ENCODE measurements at regions not wholly inside any gene's neighbourhood (a gene's known extent, or its start where the extent isn't known, plus 50 kb on each side); places are given as distances from the start of the nearest gene placed in this dataset.
"Not testable (repeated sequence)": the region's sequence is repeated elsewhere in the genome, so short reads cannot be mapped to it uniquely, and the experiment has no call there.

- no peak for DNase-seq (ENCODE audit: low read depth, low spot score)
Measured at GRCh38 chr13:62137629-62138405, 722.2 kb upstream of the PCDH20 start.

- no peak for DNase-seq (ENCODE audit: low read depth, low spot score)
Measured at GRCh38 chr13:62131604-62132003, 716.0 kb upstream of the PCDH20 start.

- DNase-seq (ENCODE audit: low read depth, low spot score): no peak
Measured at GRCh38 chr13:62130062-62130970, 714.7 kb upstream of the PCDH20 start.

- no peak for DNase-seq (ENCODE audit: low read depth, low spot score)
Measured at GRCh38 chr13:62129000-62129551, 713.4 kb upstream of the PCDH20 start.

GRCh38 chr13:62126400-62126799 lies 710.8 kb upstream of the PCDH20 start:
- DNase-seq (ENCODE audit: low read depth, low spot score): no peak

DNA sequence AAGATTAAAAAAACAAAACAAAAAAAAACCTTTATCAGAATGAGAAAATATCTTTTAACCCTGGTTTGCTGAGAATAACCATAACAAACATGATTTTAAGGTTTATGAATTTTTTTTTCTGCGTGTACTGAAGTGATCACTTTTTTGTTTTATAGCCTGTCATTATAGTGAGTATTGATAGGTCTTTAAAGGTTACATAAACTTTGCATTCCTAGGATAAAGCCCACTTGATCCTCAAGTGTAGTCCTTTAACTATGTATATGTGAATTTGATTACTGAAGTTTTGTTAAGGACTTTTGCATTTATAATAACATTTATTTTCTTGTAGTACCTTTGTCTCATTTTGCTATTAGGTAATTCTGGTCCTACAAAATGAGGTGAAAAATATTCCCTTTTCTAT lies 709.8 kb upstream of the PCDH20 start:
- no peak for DNase-seq (ENCODE audit: low read depth, low spot score)

DNA sequence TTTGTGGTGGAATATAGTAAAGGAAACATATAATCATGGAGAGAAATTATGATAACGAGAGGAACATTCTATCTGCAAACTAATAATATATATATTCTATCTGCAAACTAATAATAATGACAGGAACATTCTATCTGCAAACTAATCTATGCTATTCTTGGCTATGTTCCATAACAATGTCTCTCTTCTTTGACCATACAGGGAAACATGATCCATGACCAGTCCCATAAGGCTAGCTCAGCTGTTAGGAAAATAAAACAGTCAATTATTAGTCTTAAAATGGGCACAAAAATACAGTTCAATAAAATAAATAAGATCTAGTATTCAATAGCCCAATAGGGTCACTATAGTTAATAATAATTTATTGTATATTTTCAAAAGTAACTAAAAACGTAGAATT lies 707.8 kb upstream of the PCDH20 start:
- DNase-seq (ENCODE audit: low read depth, low spot score): no peak

DNA sequence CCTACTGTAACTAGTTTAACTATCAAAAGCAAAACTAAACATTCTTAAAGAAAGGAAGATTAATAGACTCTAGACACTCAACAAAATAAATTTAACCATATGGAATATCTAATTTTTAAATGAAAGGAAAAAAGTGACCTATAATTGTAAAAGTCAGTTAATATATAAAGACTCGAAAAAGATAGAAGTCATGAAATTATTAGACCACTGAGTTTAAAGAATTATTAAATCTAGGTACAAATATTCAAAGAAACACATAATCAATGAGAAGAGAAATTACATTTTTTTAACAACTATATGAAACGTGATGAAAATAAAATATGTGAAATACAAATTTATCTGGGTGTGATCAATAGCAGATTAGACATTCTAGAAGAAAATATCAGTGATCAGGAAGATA lies 706.8 kb upstream of the PCDH20 start:
- no peak for DNase-seq (ENCODE audit: low read depth, low spot score)

GRCh38 chr13:62119739-62120700 lies 704.4 kb upstream of the PCDH20 start:
- DNase-seq (ENCODE audit: low read depth, low spot score): no peak

GRCh38 chr13:62115831-62116230 lies 700.2 kb upstream of the PCDH20 start:
- no peak for DNase-seq (ENCODE audit: low read depth, low spot score)

GRCh38 chr13:62113179-62113578 lies 697.5 kb upstream of the PCDH20 start:
- no peak for DNase-seq (ENCODE audit: low read depth, low spot score)

- no peak for DNase-seq (ENCODE audit: low read depth, low spot score)
Measured at GRCh38 chr13:62110079-62110478, 694.4 kb upstream of the PCDH20 start.

DNA sequence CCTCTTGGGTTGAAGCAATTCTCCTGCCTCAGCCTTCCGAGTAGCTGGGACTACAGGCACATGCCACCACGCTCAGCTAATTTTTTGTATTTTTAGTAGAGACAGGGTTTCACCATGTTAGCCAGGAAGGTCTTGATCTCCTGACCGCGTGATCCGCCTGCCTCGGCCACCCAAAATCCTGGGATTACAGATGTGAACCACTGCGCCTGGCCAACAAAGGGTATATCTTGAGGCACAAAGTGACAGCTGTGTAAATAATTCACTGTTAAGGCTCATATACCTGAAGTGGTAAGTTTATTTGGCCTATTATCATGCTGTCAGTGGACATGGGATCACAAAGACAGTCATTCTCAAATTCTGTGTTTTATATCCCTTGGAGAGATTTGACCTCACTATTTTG lies 688.5 kb upstream of the PCDH20 start:
- DNase-seq (ENCODE audit: low read depth, low spot score): not testable (repeated sequence)

DNA sequence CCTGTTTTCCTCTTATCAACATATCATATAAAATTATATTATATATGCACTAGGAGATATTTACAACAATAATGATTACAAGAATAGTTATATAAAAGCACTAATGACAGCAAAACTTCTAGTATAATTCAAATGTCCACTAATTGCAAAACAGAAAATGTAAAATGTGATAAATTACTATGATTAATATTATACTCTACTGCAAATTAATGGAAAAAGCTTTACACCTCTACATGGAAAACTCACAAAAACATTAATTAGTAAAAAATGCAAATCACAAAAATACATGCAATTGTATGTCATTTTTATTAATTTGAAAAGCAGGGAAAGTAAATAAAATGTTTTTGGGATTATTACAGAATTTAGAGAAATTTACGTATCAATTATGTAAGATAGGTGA lies 681.0 kb upstream of the PCDH20 start:
- no peak for DNase-seq (ENCODE audit: low read depth, low spot score)

DNA sequence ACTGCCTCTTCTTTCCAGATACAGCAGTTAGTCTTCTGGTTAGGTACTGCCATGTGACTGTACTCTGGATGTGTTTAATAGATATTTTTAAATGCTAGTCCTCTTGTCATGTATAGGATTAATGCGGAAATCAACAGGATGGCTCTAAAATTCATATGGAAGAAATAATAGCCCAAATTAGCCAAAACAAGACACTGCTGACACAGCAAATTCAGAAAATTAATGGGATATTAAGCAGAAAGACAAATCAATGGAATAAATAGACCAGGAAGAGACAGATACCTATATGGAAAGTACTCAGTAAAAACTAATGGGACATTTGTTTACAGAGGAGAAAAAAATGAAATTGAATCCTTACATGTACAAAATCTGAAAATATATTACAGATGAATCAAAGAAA lies 679.3 kb upstream of the PCDH20 start:
- no peak for DNase-seq (ENCODE audit: low read depth, low spot score)

DNA sequence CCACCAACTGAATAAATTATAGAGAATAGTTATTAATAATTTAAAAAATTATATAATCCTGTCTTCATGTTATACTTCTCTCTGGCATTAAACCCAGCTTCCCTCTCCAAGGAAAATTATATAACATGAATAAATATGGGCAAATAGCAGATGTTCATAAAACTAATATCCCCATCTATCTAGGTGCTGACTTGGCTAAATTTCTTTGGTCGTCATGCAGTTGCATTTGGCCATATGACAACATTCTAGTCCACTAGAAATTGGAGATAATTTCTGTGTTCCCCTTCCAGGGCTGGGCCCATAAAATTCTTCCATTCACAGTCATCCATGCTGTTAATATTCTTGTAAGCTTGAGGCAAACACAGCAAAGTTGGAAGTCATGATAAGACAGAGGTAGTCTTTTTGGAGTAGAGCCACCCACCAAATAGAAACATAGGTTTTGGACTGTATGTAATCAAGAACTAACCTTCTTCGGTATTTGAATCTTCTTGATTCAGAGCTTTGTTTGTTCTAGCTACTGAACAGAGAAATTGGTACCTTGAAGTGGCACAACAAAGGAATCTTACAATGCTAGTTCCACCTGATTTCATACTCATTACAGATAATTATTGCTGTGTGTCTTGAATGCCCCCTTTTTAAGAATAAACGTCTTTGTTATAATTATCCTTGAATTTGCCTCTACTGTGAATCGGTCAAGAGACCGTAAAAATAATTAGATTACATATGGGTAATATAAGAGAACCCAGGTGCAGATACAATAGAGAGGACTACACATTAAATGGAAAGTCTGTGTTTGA lies 678.5 kb upstream of the PCDH20 start:
- DNase-seq (ENCODE audit: low read depth, low spot score): no peak

DNA sequence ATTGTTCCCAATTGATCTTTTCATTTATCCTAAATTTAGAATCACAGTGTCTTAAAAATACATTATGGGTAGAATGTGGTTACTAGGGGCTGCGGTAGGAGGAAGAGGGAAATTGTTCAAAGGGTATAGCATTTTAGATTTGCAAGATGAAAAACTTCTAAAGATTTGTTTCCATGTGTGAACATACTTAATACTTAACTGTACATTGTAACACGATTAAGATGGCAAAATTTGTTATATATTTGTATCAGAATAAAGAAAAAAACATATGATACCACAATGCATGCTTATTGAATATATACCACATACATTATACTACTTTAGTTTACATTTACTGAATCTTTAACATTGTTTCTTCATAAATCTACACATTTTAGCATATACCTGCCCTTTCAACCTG lies 677.3 kb upstream of the PCDH20 start:
- no peak for DNase-seq (ENCODE audit: low read depth, low spot score)

- no peak for DNase-seq (ENCODE audit: low read depth, low spot score)
Measured at GRCh38 chr13:62092536-62092935, 676.9 kb upstream of the PCDH20 start.

- no peak for DNase-seq (ENCODE audit: low read depth, low spot score)
Measured at GRCh38 chr13:62088165-62088564, 672.5 kb upstream of the PCDH20 start.

DNA sequence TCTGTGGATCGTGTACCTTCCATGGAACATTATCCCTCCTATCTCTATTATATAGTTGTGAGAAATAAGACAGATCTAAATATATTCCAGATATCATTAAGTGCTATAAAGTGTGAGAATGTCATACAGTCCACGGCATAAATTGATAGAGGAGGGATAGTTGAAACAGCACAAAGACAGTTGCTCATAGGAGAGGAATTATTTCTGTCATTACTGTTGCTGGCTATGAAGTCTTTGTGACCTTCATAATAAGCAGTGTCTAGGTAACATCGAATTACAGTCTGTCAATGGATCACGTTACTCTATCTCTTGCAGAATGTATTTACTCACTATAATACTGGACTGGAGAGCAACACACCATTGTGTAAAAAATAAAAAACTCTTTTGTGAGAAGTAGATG lies 671.5 kb upstream of the PCDH20 start:
- DNase-seq (ENCODE audit: low read depth, low spot score): no peak

Data from smooth muscle cell of the brain vasculature (primary cell).